GM12878 (cell line): ENCODE measurements at regions not wholly inside any gene's neighbourhood (a gene's known extent, or its start where the extent isn't known, plus 50 kb on each side); places are given as distances from the start of the nearest gene placed in this dataset.

Source experiments
- ATAC-seq: fragments of 200-7000 bp; cut with Tn5 transposase; 3 replicates; pipeline ENCODE4 v1.9.1; 2020; ENCODE audit warnings: mild to moderate bottlenecking, moderate library complexity
- BruUV-seq: library from RNA; stranded (reverse); fragments of 400-500 nt; replicated peaks from 2 replicates; lab custom pipeline; 2021; lab: Mats Ljungman, UMichigan
- CTCF ChIA-PET: fragments of 300-600 bp; sonication (Branson Sonifier 250); formaldehyde crosslinking; extraction: SDS; loops from one replicate; lab custom pipeline; 2021; ENCODE audit warnings: inconsistent platforms; lab: Yijun Ruan, JAX
- POLR2A ChIA-PET: fragments of 350-600 bp; formaldehyde crosslinking; extraction: SDS; loops from one replicate; lab custom pipeline; 2021; ENCODE audit warnings: inconsistent platforms; lab: Charles Lee
- RAD21 ChIA-PET: fragments of 300-600 bp; sonication (Branson Sonifier 250); formaldehyde crosslinking; loops from one replicate; lab custom pipeline; 2023; ENCODE audit warnings: antibody characterized with exemption; ENCODE audit not compliant: unreplicated experiment; lab: Charles Lee
- SMC1A ChIA-PET: fragments of 300-600 bp; sonication (Branson Sonifier 250); formaldehyde crosslinking; loops from one replicate; lab custom pipeline; 2023; ENCODE audit not compliant: unreplicated experiment, uncharacterized antibody; lab: Charles Lee
- DNase-seq: peaks from one replicate; pipeline ENCODE4 v3.0.0-alpha.2; 2011; ENCODE audit warnings: low read depth, low spot score
- FAIRE-seq: peaks from 3 replicates; lab custom pipeline; 2011; peaks lifted over from hg19 to GRCh38; lab: Jason Lieb, UNC
- H2AFZ ChIP-seq: 2 replicates; pipeline ENCODE4 v1.6.0; 2011; ENCODE audit warnings: low read depth, low read length, control low read depth; ENCODE audit not compliant: control insufficient read depth
- H3K27ac ChIP-seq: 2 replicates; pipeline ENCODE4 v1.5.1; 2011; ENCODE audit warnings: control low read depth; ENCODE audit not compliant: control insufficient read depth, insufficient read depth
- H3K27me3 ChIP-seq, 2 experiments: replicated peaks in 1 of 2; 2 replicates each; pipeline versions ENCODE4 v1.6.0 to v1.6.1; 2011; ENCODE audit warnings: low read length in 1 of 2; ENCODE audit not compliant: control insufficient read depth in 2 of 2, insufficient read depth in 2 of 2
- H3K36me3 ChIP-seq, 2 experiments: 2 replicates each; pipeline ENCODE4 v1.5.1; 2011; ENCODE audit warnings: low read length in 1 of 2; ENCODE audit not compliant: control insufficient read depth in 2 of 2, insufficient read depth in 2 of 2
- H3K4me1 ChIP-seq: 2 replicates; pipeline ENCODE4 v1.6.1; 2011; ENCODE audit warnings: mild to moderate bottlenecking, low read length, moderate library complexity, mixed read lengths; ENCODE audit not compliant: control insufficient read depth, insufficient read depth
- H3K4me2 ChIP-seq: 2 replicates; pipeline ENCODE4 v1.6.0; 2011; ENCODE audit warnings: control low read depth; ENCODE audit not compliant: control insufficient read depth, insufficient read depth
- H3K4me3 ChIP-seq: fragments of 200-600 bp; sonication (generic); 2 replicates; pipeline ENCODE4 v1.5.1; 2016
- H3K79me2 ChIP-seq: 2 replicates; pipeline ENCODE4 v1.6.0; 2011; ENCODE audit warnings: low read length; ENCODE audit not compliant: control insufficient read depth, insufficient read depth
- H3K9ac ChIP-seq: 2 replicates; pipeline ENCODE4 v1.8.0; 2011; ENCODE audit warnings: low read length, control low read depth, mixed read lengths; ENCODE audit not compliant: control insufficient read depth, insufficient read depth
- H3K9me3 ChIP-seq: replicated peaks from 3 replicates; pipeline ENCODE4 v1.5.1; 2011; ENCODE audit warnings: mild to moderate bottlenecking, low read length; ENCODE audit not compliant: control insufficient read depth, insufficient read depth
- H4K20me1 ChIP-seq: 2 replicates; pipeline ENCODE4 v1.6.0; 2011; ENCODE audit not compliant: control insufficient read depth, insufficient read depth
- HDGF ChIP-seq: fragments of 450-650 bp; IDR thresholded peaks from 2 replicates; pipeline ENCODE4 v1.6.1; 2016; ENCODE audit warnings: antibody characterized with exemption
- IKZF1 ChIP-seq: fragments of 450-650 bp; conservative IDR thresholded peaks from 2 replicates; pipeline ENCODE4 v1.6.1; 2017; ENCODE audit warnings: antibody characterized with exemption, mild to moderate bottlenecking
- NFXL1 ChIP-seq: fragments of 450-650 bp; IDR thresholded peaks from 2 replicates; pipeline ENCODE4 v1.6.1; 2017; ENCODE audit warnings: antibody characterized with exemption, mild to moderate bottlenecking, borderline replicate concordance
- POLR2A ChIP-seq: IDR thresholded peaks from 2 replicates; pipeline ENCODE4 v1.6.1; 2011; ENCODE audit warnings: low read depth, mild to moderate bottlenecking, low read length
- RELA ChIP-seq: fragments of 450-650 bp; IDR thresholded peaks from 2 replicates; pipeline ENCODE4 v1.8.0; 2014; ENCODE audit warnings: borderline replicate concordance; ENCODE audit not compliant: partially characterized antibody
- TCF7 ChIP-seq: IDR thresholded peaks from 2 replicates; pipeline ENCODE4 v1.6.1; 2014; ENCODE audit warnings: antibody characterized with exemption, borderline replicate concordance
- YY1 ChIP-seq: IDR thresholded peaks from 2 replicates; pipeline ENCODE4 v1.6.1; 2011; ENCODE audit warnings: low read depth, mild to moderate bottlenecking, low read length
- ZNF274 ChIP-seq: IDR thresholded peaks from one replicate; pipeline ENCODE4 v1.8.0; 2011; ENCODE audit not compliant: insufficient read length, insufficient read depth
- WGBS: methylation state at CpG from one replicate; pipeline ENCODE4 v1.1.6; 2016; ENCODE audit warnings: low lambda C conversion rate; ENCODE audit not compliant: insufficient replicate concordance, insufficient coverage; ENCODE audit errors: missing lambda C conversion rate; 5-methylcytosine and 5-hydroxymethylcytosine counted together
- in situ Hi-C: fragments of 300-500 bp; cut with MboI; formaldehyde crosslinking; loops from 9 replicates; pipeline ENCODE4 v1.14.3; 2018; ENCODE audit warnings: mixed read lengths
- intact Hi-C: fragments of 100-400 bp; cut with micrococcal nuclease; formaldehyde crosslinking; loops from one replicate; pipeline ENCODE4 v1.14.2; 2022; ENCODE audit not compliant: unreplicated experiment
- TF ChIP-seq, protein P1 (sequence below): IDR thresholded peaks from 2 replicates; pipeline ENCODE4 v1.6.1; 2012; ENCODE audit warnings: low read depth, low read length, improper control_type of control experiment
- TF ChIP-seq, protein P2 (sequence below), 3 experiments: IDR thresholded peaks in 2 of 3; conservative IDR thresholded peaks in 1 of 3; 2 replicates each; pipeline ENCODE4 v1.5.1; 2011; ENCODE audit warnings: low read depth in 3 of 3, low read length in 3 of 3, mild to moderate bottlenecking in 3 of 3, control low read depth in 2 of 3, moderate library complexity in 2 of 3, inconsistent platforms in 1 of 3, mixed read lengths in 1 of 3; ENCODE audit not compliant: control insufficient read depth in 2 of 3, insufficient read depth in 1 of 3; ENCODE audit errors: extremely low read depth in 1 of 3
- TF ChIP-seq, protein P3 (sequence below): IDR thresholded peaks from 2 replicates; pipeline ENCODE4 v1.6.1; 2012; ENCODE audit warnings: low read depth, low read length, improper control_type of control experiment

DNA sequence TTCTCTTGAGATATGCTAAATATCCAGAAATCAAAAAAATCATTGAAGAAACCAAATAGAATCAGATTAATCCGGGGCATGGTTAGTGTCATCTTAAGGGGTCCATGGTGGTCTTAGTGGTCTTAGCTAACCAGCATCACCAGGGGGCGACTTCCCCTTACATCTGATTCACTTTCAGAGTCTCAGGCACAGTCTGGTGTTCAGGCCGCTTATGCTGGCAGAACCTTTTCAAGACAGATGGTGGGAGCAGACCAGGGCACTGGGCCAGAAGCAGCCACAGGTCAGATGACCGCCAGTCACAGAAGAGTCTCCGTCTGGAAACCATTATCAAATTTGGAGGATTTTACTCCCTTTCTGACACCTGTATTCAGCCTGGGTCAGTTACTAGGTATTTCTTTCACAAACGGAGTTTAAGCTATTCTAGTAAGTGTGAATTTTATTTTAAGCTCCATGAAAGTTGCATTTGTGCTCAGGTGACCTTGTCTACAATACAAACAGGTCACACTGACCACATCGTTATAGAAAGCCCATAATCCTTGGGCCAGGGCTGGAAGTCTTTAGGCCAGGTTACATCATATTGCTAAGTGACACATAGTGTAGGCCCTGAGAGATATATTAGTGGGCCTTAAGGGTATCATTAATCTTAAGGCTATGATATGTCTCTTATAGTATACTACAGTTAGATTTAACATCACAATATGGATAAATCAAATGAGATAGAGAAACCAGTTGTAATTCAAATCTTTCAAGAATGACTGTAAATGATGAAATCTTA is 365.5 kb downstream of the GBE1 start:
- Histone ChIP-seq H3K4me2 (no peak overlapping the region), H4K20me1 (no peaks in the 10 kb centered on the region), H2AFZ (no peak overlapping the region), H3K9me3 (no peaks in the 10 kb centered on the region), H3K36me3 (no peaks in the 10 kb centered on the region), H3K4me1 (no peaks in the 10 kb centered on the region), H3K27ac (no peak overlapping the region), H3K79me2 (no peaks in the 10 kb centered on the region), H3K4me3 (no peak overlapping the region)
- CTCF ChIA-PET: interaction anchor here (0.6 to 1.6 kb wide), 4 partner anchors 11 to 187 kb away, joined by 3 read pairs; no protein-coding TSS in a partner anchor
- POLR2A ChIA-PET: no interaction called here
- in situ Hi-C loops: no loop called here
- no TSS peak for BruUV-seq
- FAIRE-seq: no peak
- no peak for DNase-seq
- RAD21 ChIA-PET: no interaction called here
- peak; percentile 41 for ATAC-seq
- 9% methylated on average over 7 of the region's 7 CpGs for WGBS
- no peak for TF ChIP-seq TCF7
- TF ChIP-seq ZNF274: no peak
- TF ChIP-seq, protein P1, sequence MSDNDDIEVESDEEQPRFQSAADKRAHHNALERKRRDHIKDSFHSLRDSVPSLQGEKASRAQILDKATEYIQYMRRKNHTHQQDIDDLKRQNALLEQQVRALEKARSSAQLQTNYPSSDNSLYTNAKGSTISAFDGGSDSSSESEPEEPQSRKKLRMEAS: no peak
- TF ChIP-seq POLR2A: no peak
- TF ChIP-seq, all 136 proteins: peak for 0
- intact Hi-C loops: no loop called here
- SMC1A ChIA-PET: no interaction called here
- Histone ChIP-seq H3K9ac (no peak overlapping the region), H3K27me3 (no peaks in the 10 kb centered on the region)

DNA sequence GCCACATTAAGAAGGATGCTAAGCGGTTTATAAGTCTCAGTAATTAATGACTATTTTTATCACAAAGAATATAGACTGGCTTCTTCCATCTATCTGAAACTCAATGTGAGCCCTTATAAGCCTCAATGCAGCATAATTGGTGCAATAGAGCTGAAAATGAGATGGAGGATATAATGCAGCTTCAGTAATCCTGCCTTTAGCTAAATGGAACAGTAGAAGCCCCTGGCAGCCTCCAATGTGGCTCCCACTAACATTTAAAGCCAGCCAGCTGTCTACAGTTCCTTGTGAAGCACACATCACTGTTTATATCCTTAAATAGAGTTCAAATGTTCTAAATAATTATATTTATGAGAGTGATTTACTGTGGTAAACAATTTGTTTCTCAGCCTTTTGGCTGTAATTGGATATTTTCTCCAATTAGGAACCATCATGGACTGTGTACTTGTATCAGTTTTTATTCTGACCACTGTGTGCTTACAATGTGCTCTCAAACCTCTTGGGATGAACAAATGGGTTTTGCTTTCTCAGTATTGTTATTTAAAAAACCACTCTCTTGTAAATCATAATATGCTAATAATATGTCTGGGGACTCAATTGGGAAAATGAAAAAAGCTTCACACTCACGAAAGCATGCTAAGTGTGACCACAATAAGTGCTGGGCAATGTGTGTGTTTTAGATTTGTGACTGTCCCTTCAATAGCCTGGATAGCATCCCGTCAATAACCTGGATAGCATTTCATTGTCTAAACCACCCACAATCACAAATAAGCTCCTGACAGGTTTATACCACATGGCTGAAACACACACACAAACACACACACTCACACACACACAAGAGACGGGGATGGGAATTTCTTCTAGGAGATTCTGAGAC is 366.6 kb downstream of the GBE1 start:
- CTCF ChIA-PET: interaction anchor here (1.6 kb wide), 1 partner anchor 12 kb away, joined by 3 read pairs; no protein-coding TSS in a partner anchor
- BruUV-seq: no TSS peak
- POLR2A ChIA-PET: no interaction called here
- no peak for TF ChIP-seq NFXL1
- no peak for TF ChIP-seq HDGF
- TF ChIP-seq, protein P2, sequence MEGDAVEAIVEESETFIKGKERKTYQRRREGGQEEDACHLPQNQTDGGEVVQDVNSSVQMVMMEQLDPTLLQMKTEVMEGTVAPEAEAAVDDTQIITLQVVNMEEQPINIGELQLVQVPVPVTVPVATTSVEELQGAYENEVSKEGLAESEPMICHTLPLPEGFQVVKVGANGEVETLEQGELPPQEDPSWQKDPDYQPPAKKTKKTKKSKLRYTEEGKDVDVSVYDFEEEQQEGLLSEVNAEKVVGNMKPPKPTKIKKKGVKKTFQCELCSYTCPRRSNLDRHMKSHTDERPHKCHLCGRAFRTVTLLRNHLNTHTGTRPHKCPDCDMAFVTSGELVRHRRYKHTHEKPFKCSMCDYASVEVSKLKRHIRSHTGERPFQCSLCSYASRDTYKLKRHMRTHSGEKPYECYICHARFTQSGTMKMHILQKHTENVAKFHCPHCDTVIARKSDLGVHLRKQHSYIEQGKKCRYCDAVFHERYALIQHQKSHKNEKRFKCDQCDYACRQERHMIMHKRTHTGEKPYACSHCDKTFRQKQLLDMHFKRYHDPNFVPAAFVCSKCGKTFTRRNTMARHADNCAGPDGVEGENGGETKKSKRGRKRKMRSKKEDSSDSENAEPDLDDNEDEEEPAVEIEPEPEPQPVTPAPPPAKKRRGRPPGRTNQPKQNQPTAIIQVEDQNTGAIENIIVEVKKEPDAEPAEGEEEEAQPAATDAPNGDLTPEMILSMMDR (IDR thresholded peaks at IDR 0.05 in 2 of 3, conservative IDR thresholded peaks at IDR 0.05 in 1 of 3; ENCODE audit: control insufficient read depth in 2 of 3, extremely low read depth in 1 of 3, insufficient read depth in 1 of 3, low read depth in 3 of 3, low read length in 3 of 3): no peak
- no peak for TF ChIP-seq YY1
- no peak for TF ChIP-seq IKZF1
- TF ChIP-seq RELA: no peak
- TF ChIP-seq, protein P3, sequence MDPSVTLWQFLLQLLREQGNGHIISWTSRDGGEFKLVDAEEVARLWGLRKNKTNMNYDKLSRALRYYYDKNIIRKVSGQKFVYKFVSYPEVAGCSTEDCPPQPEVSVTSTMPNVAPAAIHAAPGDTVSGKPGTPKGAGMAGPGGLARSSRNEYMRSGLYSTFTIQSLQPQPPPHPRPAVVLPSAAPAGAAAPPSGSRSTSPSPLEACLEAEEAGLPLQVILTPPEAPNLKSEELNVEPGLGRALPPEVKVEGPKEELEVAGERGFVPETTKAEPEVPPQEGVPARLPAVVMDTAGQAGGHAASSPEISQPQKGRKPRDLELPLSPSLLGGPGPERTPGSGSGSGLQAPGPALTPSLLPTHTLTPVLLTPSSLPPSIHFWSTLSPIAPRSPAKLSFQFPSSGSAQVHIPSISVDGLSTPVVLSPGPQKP: no peak

More for the DNA sequence above, 366.6 kb downstream of the GBE1 start:
- ChIA-PET SMC1A (no interaction called here), RAD21 (no interaction called here)
- 14% methylated on average over 4 of the region's 4 CpGs for WGBS
- DNase-seq (no peak), FAIRE-seq (no peak), ATAC-seq (no peak)
- H3K9ac ChIP-seq: no peak overlapping the region
- no peak overlapping the region for H3K27ac ChIP-seq
- no peaks in the 10 kb centered on the region for H3K9me3 ChIP-seq
- in situ Hi-C loops (no loop called here), intact Hi-C loops (no loop called here)
- no peak overlapping the region for H3K4me3 ChIP-seq
- no peaks in the 10 kb centered on the region for H3K79me2 ChIP-seq
- no peaks in the 10 kb centered on the region for H3K27me3 ChIP-seq
- no peaks in the 10 kb centered on the region for H3K4me1 ChIP-seq
- H3K4me2 ChIP-seq: no peak overlapping the region
- H2AFZ ChIP-seq: no peak overlapping the region
- H4K20me1 ChIP-seq: no peaks in the 10 kb centered on the region
- H3K36me3 ChIP-seq: no peaks in the 10 kb centered on the region
